Prostate gland (tissue), 2 donors: ENCODE measurements at regions not wholly inside any gene's neighbourhood (a gene's known extent, or its start where the extent isn't known, plus 50 kb on each side); places are given as distances from the start of the nearest gene placed in this dataset.

Source experiments
- DNase-seq: peaks from one replicate; pipeline ENCODE4 v3.0.0-alpha.2; 2019; ENCODE audit warnings: low spot score
- H3K27ac ChIP-seq, 2 donors: fragments of 200-600 bp; sonication (generic); 2 replicates each; pipeline ENCODE4 v1.5.1; 2017 to 2019
- H3K27me3 ChIP-seq: fragments of 200-600 bp; sonication (generic); replicated peaks from 2 replicates; pipeline ENCODE4 v1.5.1; 2019; ENCODE audit not compliant: insufficient read depth
- H3K36me3 ChIP-seq, 2 donors: fragments of 200-600 bp; sonication (generic); 1 replicate in 1 of 2; 2 replicates in 1 of 2; pipeline versions ENCODE4 v1.5.1 to v1.8.1; 2017 to 2019
- H3K4me1 ChIP-seq: fragments of 200-600 bp; sonication (generic); replicated peaks from 2 replicates; pipeline ENCODE4 v1.5.1; 2019
- H3K4me3 ChIP-seq, 2 donors: fragments of 200-600 bp; sonication (generic); 2 replicates each; pipeline ENCODE4 v1.5.1; 2017 to 2019
- H3K9me3 ChIP-seq: fragments of 200-600 bp; sonication (generic); 2 replicates; pipeline ENCODE4 v1.5.1; 2017
- POLR2A ChIP-seq: fragments of 450-650 bp; IDR thresholded peaks from one replicate; pipeline ENCODE4 v1.6.1; 2016; ENCODE audit warnings: antibody characterized with exemption, mild to moderate bottlenecking
- POLR2AphosphoS5 ChIP-seq: sonication (generic); formaldehyde crosslinking; IDR thresholded peaks from one replicate; pipeline ENCODE4 v1.6.1; 2017; ENCODE audit warnings: antibody characterized with exemption
- WGBS: methylation state at CpG from one replicate; pipeline ENCODE4 v1.1.5; 2018; 5-methylcytosine and 5-hydroxymethylcytosine counted together
- intact Hi-C: fragments of 100-400 bp; cut with DNase I; formaldehyde crosslinking; loops from one replicate; pipeline ENCODE4 v1.14.2; 2022
- TF ChIP-seq, protein P1 (sequence below), 4 experiments: fragments of 200-600 bp in 2 of 4; fragments of 450-650 bp in 2 of 4; sonication (generic) in 2 of 4; IDR thresholded peaks; 1 replicate in 3 of 4; 2 replicates in 1 of 4; pipeline ENCODE4 v1.5.1; 2016 to 2019; ENCODE audit warnings: antibody characterized with exemption in 4 of 4, mild to moderate bottlenecking in 2 of 4, moderate library complexity in 2 of 4

DNA sequence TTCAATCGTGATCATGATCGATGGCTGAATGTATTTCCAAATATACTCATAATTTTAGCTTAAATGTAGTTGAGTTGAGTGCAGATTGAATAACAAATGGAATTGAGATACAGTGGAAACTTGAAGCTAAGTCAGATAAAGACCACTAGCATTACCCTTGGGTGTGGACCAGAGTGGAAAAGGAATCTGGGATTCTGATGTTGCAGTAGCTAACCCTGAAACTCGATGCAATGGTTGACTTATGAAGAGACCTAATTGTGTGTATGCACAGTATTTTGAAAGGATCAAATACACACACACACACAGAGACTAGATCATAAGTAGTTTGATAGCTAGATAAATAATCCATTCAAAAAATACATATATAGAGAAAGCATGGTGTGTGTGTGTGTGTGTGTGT lies 135.8 kb downstream of the RXFP2 start:
- 83% methylated on average over 3 of the region's 3 CpGs for WGBS
- intact Hi-C loops, result no loop called here

DNA sequence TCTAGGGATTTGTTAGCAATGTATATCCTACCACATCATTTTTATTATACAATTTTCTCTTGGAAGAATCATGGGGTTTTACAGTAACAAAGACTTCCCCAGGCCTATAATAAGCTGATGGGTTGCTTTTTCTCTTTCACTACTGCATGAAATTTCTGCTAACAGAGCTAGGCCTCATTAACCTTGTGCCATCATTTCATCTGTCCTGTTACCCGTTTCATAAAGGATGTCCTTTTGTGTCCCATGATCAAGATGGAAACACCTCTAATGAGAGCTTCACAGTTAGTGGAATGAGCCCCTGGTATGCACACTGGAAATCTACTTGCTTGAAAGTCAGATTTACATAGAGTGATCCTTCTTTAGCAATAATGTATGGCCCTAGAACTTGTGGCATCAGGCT lies 138.7 kb downstream of the RXFP2 start:
- H3K36me3 ChIP-seq, result no peaks in the 10 kb centered on the region
- no peak overlapping the region for H3K4me3 ChIP-seq
- TF ChIP-seq POLR2A (no peak), POLR2AphosphoS5 (no peak)
- TF ChIP-seq, protein P1, sequence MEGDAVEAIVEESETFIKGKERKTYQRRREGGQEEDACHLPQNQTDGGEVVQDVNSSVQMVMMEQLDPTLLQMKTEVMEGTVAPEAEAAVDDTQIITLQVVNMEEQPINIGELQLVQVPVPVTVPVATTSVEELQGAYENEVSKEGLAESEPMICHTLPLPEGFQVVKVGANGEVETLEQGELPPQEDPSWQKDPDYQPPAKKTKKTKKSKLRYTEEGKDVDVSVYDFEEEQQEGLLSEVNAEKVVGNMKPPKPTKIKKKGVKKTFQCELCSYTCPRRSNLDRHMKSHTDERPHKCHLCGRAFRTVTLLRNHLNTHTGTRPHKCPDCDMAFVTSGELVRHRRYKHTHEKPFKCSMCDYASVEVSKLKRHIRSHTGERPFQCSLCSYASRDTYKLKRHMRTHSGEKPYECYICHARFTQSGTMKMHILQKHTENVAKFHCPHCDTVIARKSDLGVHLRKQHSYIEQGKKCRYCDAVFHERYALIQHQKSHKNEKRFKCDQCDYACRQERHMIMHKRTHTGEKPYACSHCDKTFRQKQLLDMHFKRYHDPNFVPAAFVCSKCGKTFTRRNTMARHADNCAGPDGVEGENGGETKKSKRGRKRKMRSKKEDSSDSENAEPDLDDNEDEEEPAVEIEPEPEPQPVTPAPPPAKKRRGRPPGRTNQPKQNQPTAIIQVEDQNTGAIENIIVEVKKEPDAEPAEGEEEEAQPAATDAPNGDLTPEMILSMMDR (IDR thresholded peaks at IDR 0.05), result no peak
- no peak overlapping the region for H3K27ac ChIP-seq
- 89% methylated on average over 1 of the region's 1 CpG for WGBS
- H3K9me3 ChIP-seq, result no peaks in the 10 kb centered on the region
- DNase-seq, result no peak
- no peaks in the 10 kb centered on the region for H3K4me1 ChIP-seq
- intact Hi-C loops, result no loop called here
- H3K27me3 ChIP-seq, result no peaks in the 10 kb centered on the region

More for the DNA sequence above, 135.8 kb downstream of the RXFP2 start:
- no peaks in the 10 kb centered on the region for H3K27me3 ChIP-seq
- DNase-seq, result no peak
- no peaks in the 10 kb centered on the region for H3K4me1 ChIP-seq
- TF ChIP-seq, protein P1 (IDR thresholded peaks at IDR 0.05), result no peak
- TF ChIP-seq POLR2A (no peak), POLR2AphosphoS5 (no peak)
- H3K4me3 ChIP-seq, result no peak overlapping the region
- H3K27ac ChIP-seq, result no peak overlapping the region
- H3K9me3 ChIP-seq, result no peaks in the 10 kb centered on the region
- H3K36me3 ChIP-seq, result no peaks in the 10 kb centered on the region

DNA sequence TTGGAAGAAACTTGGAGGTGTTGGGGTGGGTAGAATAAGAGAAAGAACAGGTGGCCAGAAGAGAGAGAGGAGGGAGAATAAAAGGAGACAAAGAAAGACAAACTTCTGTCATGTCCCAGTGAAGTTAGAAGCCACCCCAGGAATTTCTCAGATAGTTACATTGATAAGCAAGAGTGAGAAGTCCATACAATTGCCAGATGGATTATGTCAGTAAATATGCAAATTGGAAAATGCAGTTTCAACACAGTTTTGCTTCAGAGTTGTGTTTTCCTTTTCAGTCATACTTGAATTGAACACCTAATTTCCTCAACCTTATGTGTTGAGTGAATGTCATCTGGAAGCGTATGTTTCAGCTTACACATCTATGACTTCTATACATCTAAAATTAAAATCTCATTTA lies 139.2 kb downstream of the RXFP2 start:
- no peak overlapping the region for H3K4me3 ChIP-seq
- intact Hi-C loops, result no loop called here
- H3K36me3 ChIP-seq, result no peaks in the 10 kb centered on the region
- WGBS, result 98% methylated on average over 1 of the region's 1 CpG
- DNase-seq, result no peak
- H3K27me3 ChIP-seq, result no peaks in the 10 kb centered on the region
- TF ChIP-seq, protein P1 (IDR thresholded peaks at IDR 0.05), result no peak
- TF ChIP-seq POLR2AphosphoS5 (no peak), POLR2A (no peak)
- H3K9me3 ChIP-seq, result no peaks in the 10 kb centered on the region
- no peaks in the 10 kb centered on the region for H3K4me1 ChIP-seq
- no peak overlapping the region for H3K27ac ChIP-seq

DNA sequence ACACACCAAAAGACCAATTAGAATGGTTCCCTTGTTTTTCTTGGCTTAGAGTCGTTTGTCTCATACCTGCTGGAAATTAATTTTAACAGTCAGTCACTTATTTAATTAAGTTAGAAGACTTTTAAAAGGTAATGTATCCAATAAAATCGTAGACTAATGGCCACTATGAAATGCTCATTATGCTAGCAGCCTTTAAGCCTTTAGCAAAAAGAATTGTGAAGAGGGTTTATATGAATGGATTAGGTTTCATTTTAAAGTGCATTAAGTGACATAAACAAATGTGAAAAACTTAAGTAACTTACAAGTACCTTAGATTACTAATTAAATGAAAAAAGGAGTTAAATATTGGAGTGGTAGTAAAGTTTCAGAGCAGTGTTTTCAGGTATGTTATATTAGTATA lies 139.6 kb downstream of the RXFP2 start:
- H3K27ac ChIP-seq, result no peak overlapping the region
- H3K36me3 ChIP-seq, result no peaks in the 10 kb centered on the region
- H3K4me1 ChIP-seq, result no peaks in the 10 kb centered on the region
- TF ChIP-seq POLR2A, result no peak
- TF ChIP-seq POLR2AphosphoS5, result no peak
- TF ChIP-seq, protein P1 (IDR thresholded peaks at IDR 0.05), result no peak
- H3K4me3 ChIP-seq, result no peak overlapping the region
- no peaks in the 10 kb centered on the region for H3K9me3 ChIP-seq
- DNase-seq, result no peak
- H3K27me3 ChIP-seq, result no peaks in the 10 kb centered on the region
- intact Hi-C loops, result no loop called here
- WGBS, result 52% methylated on average over 2 of the region's 2 CpGs

DNA sequence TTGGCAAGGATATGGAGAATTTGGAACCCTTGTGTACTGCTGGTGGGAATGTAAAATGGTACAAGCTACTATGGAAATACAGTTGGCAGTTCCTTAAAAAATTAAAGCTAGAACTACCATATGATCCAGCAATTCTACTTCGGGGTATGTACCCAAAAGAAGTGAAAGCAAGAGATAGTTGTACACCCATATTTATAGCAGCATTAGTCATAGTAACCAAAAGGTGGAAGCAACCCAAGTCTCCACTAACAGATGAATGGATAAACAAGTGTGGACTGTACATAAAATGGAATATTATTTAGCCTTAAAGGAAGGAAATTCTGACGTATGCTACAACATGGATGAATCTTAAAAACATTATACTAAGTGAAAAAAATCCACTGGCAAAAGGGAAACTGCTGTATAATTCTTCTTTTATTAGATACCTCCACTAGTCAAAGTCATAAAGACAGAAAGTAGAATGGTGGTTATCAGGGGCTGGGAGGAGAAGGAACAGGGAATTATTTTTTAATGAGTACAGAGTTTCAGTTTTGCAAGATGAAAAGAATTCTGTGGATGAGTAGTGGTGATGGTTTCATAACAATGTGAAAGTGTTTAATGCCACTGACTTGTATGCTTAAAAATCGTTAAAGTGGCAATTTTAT lies 141.6 kb downstream of the RXFP2 start:
- TF ChIP-seq POLR2A, result no peak
- Histone ChIP-seq H3K27me3 (no peaks in the 10 kb centered on the region), H3K4me3 (no peak overlapping the region), H3K36me3 (no peaks in the 10 kb centered on the region), H3K9me3 (no peaks in the 10 kb centered on the region), H3K4me1 (no peaks in the 10 kb centered on the region), H3K27ac (no peak overlapping the region)
- 67% methylated on average over 3 of the region's 3 CpGs for WGBS
- no peak for DNase-seq
- intact Hi-C loops, result no loop called here
